Tibial artery (tissue), 4 donors: ENCODE measurements at regions not wholly inside any gene's neighbourhood (a gene's known extent, or its start where the extent isn't known, plus 50 kb on each side); places are given as distances from the start of the nearest gene placed in this dataset.

Experiments used
- DNase-seq, 2 donors: peaks; one replicate each; pipeline ENCODE4 v3.0.0-alpha.2; 2019
- H3K27ac ChIP-seq, 2 donors: fragments of 200-600 bp; sonication (generic) in 1 of 2; 1 replicate in 1 of 2; 2 replicates in 1 of 2; pipeline ENCODE4 v1.5.1; 2018 to 2019; ENCODE audit warnings: mild to moderate bottlenecking in 1 of 2
- H3K27me3 ChIP-seq, 2 donors: fragments of 200-600 bp; sonication (generic) in 1 of 2; one replicate each; pipeline versions ENCODE4 v1.5.1 to v1.6.0; 2016 to 2019
- H3K36me3 ChIP-seq, 3 donors: fragments of 200-600 bp; sonication (generic) in 2 of 3; one replicate each; pipeline ENCODE4 v1.5.1; 2016 to 2019; ENCODE audit warnings: mild to moderate bottlenecking in 2 of 3
- H3K4me1 ChIP-seq, 4 donors: fragments of 200-600 bp; sonication (generic) in 2 of 4; 1 replicate in 3 of 4; 2 replicates in 1 of 4; pipeline ENCODE4 v1.5.1; 2016 to 2019
- H3K4me3 ChIP-seq, 2 donors: fragments of 200-600 bp; sonication (generic) in 1 of 2; 1 replicate in 1 of 2; 2 replicates in 1 of 2; pipeline ENCODE4 v1.5.1; 2018 to 2019; ENCODE audit warnings: mild to moderate bottlenecking in 2 of 2
- H3K9me3 ChIP-seq, 3 donors: fragments of 200-600 bp; sonication (generic) in 1 of 3; one replicate each; pipeline ENCODE4 v1.5.1; 2016 to 2019
- intact Hi-C: fragments of 100-400 bp; cut with DNase I; formaldehyde crosslinking; loops from one replicate; pipeline ENCODE4 v1.15.0; 2023; ENCODE audit warnings: low total_unique reads
- TF ChIP-seq, protein P1 (sequence below), 2 experiments: fragments of 200-600 bp in 1 of 2; fragments of 450-650 bp in 1 of 2; IDR thresholded peaks; one replicate each; pipeline ENCODE4 v1.5.1; 2017 to 2019; ENCODE audit warnings: antibody characterized with exemption in 2 of 2, mild to moderate bottlenecking in 1 of 2, moderate library complexity in 1 of 2

DNA sequence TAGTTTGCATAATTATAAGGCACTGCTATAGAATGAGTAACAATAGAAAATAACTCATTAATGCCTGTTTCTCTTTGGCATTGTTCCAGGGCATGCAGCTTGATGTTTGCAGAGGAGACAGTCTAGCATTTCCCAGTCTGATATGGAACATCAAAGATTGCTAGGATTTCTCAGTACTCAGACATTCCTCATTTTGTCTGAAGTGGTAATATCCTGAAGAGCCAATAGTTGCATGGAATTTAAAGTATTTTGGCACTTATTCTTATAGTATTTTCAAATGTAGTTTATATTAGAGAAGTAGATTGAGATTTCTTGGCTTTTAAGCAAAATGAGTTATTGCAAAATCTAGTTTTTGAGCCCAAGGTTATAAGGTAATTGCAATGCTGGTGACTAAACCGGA lies 337.3 kb upstream of the E2F7 start:
- intact Hi-C loops = no loop called here
- no peaks in the 10 kb centered on the region for H3K27me3 ChIP-seq
- TF ChIP-seq, protein P1, sequence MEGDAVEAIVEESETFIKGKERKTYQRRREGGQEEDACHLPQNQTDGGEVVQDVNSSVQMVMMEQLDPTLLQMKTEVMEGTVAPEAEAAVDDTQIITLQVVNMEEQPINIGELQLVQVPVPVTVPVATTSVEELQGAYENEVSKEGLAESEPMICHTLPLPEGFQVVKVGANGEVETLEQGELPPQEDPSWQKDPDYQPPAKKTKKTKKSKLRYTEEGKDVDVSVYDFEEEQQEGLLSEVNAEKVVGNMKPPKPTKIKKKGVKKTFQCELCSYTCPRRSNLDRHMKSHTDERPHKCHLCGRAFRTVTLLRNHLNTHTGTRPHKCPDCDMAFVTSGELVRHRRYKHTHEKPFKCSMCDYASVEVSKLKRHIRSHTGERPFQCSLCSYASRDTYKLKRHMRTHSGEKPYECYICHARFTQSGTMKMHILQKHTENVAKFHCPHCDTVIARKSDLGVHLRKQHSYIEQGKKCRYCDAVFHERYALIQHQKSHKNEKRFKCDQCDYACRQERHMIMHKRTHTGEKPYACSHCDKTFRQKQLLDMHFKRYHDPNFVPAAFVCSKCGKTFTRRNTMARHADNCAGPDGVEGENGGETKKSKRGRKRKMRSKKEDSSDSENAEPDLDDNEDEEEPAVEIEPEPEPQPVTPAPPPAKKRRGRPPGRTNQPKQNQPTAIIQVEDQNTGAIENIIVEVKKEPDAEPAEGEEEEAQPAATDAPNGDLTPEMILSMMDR (IDR thresholded peaks at IDR 0.05) = no peak
- H3K4me3 ChIP-seq = no peak overlapping the region
- no peaks in the 10 kb centered on the region for H3K36me3 ChIP-seq
- H3K9me3 ChIP-seq = no peaks in the 10 kb centered on the region
- no peak overlapping the region for H3K27ac ChIP-seq
- no peaks in the 10 kb centered on the region for H3K4me1 ChIP-seq
- no peak for DNase-seq

DNA sequence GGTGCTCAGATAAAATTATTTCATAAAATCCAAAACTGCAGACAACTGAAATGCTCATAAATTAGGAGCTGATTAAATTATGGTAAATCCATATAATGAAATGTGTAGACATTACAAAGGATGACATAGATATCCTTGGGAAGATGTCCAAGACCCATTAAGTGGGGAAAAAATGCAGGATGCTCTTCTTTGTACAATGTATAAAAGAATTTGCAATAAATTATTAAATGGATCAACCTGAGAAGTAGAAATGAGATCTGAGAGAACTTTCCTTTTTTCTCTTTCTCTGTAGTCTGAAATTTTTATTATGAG lies 336.4 kb upstream of the E2F7 start:
- Histone ChIP-seq H3K27me3 (no peaks in the 10 kb centered on the region), H3K4me1 (no peaks in the 10 kb centered on the region), H3K4me3 (no peak overlapping the region), H3K36me3 (no peaks in the 10 kb centered on the region), H3K27ac (no peak overlapping the region), H3K9me3 (no peaks in the 10 kb centered on the region)
- intact Hi-C loops = no loop called here
- no peak for DNase-seq
- TF ChIP-seq, protein P1 (IDR thresholded peaks at IDR 0.05) = no peak

DNA sequence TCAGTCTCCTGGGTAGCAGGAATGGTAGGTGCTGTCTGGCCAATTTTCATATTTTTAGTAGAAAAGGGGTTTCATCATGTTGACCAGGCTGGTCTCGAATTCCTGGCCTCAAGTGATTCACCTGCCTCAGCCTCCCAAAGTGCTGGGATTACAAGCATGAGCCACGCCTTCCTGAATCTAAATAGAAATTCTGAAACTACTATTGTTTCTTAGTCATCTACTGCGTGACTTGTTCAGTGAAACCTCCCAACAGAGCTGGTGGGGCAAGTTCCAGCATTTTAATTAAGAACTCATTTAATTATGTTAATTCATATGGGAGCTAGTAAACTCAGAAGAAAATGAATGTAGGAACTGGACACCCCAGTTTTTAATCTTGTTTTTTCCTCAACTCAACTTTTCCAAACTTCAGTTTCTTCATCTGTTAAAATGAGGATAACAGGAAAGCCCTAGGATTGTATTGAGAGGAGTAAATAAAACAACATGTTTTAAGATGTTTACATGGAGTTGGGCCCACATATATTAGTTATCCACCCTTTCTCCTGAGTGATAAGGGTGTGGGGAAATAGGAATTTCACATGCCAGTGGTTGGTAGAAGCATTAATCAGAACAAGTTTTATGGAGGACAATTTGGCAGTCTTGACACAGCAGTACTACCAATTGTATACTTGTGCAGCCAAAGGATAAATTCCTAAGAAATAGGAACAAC lies 335.8 kb upstream of the E2F7 start:
- Histone ChIP-seq H3K27me3 (no peaks in the 10 kb centered on the region), H3K4me3 (no peak overlapping the region), H3K4me1 (no peaks in the 10 kb centered on the region), H3K36me3 (no peaks in the 10 kb centered on the region), H3K27ac (no peak overlapping the region), H3K9me3 (no peaks in the 10 kb centered on the region)
- no peak for DNase-seq
- intact Hi-C loops = no loop called here
- TF ChIP-seq, protein P1 (IDR thresholded peaks at IDR 0.05) = no peak

DNA sequence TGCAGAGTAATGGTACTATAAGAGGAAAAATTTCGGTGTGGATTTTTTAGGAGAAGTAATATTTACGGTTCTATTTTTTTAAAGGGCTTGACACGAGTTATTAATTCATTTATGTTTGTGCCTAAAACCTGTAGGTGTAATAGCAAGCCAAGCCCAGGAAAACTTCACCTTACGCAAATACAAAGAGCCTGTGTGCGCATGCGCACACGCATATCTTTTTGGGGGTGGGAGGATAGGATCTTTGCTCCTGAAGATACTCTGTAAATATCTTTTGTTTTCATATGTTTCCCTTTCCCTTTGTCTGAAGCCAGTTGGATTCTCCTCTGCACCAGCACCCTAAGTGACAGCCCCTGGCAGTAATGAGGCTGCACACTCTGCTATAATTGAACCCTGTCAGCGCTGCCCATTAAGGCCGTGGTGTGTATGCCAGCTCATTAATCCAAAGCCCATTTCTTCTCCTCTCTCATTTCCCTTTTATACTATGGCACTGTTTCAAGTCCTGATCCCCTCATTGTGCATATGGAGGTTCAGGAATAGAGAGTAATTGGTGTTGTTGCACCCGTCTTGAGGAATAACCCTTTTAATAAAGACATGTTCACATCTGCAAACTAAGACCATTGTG lies 327.2 kb upstream of the E2F7 start:
- Histone ChIP-seq H3K36me3 (no peaks in the 10 kb centered on the region), H3K27ac (no peak overlapping the region), H3K9me3 (no peaks in the 10 kb centered on the region), H3K4me1 (no peaks in the 10 kb centered on the region), H3K4me3 (no peak overlapping the region), H3K27me3 (no peaks in the 10 kb centered on the region)
- DNase-seq = no peak
- TF ChIP-seq, protein P1 (IDR thresholded peaks at IDR 0.05) = no peak
- intact Hi-C loops = no loop called here

DNA sequence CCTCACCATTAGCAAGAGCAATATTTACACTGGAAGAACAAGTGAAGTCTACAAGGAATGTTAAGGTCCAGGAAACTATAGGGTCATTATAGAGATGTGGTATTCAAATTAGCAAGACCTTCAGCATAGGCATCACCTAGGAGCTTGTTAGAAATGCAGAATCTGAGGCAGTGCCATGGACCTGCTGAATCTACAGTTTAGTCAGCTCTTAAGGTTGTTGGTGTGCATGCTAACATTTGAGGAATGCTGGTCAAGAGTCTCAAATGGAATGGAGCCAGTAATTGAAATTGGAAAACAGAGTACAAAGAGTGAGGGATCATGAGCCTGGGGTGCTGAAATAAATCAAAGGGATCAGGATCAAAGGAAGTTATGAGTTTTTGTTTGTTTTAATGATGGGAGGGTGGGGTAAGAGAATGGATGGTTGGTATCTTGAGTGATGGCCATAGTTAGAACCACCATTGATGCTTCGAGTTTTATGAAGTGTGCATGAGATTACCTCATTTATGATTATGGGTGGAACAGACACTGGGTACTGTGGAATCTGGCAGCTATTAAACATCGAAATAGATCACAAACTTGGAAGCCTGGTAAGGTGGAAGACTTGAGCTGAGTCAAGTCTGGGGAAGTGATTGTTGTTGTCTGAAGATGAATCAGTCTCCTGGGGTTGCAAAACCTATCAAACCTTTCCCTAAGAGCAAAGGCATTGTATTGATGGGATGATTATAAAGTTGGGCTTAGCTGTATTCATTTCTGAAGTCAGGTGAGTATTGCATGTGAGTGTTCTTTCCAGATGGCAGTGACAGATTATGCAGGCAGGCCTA lies 323.3 kb upstream of the E2F7 start:
- Histone ChIP-seq H3K4me3 (no peak overlapping the region), H3K4me1 (no peaks in the 10 kb centered on the region), H3K27me3 (no peaks in the 10 kb centered on the region), H3K36me3 (no peaks in the 10 kb centered on the region), H3K9me3 (no peaks in the 10 kb centered on the region), H3K27ac (no peak overlapping the region)
- TF ChIP-seq, protein P1 (IDR thresholded peaks at IDR 0.05) = no peak
- intact Hi-C loops = no loop called here
- DNase-seq = no peak
